Uterus (tissue), 3 donors: ENCODE measurements at regions not wholly inside any gene's neighbourhood (a gene's known extent, or its start where the extent isn't known, plus 50 kb on each side); places are given as distances from the start of the nearest gene placed in this dataset.

Experiments used
- DNase-seq, 2 donors: peaks; one replicate each; pipeline ENCODE4 v3.0.0-alpha.2; 2019 to 2020
- H3K27ac ChIP-seq, 2 donors: fragments of 200-600 bp; sonication (generic); 1 replicate in 1 of 2; 2 replicates in 1 of 2; pipeline ENCODE4 v1.5.1; 2016 to 2018
- H3K27me3 ChIP-seq, 2 donors: fragments of 200-600 bp; sonication (generic); one replicate each; pipeline ENCODE4 v1.5.1; 2018 to 2019; ENCODE audit warnings: control low read depth in 1 of 2
- H3K36me3 ChIP-seq, 2 donors: fragments of 200-600 bp; sonication (generic); one replicate each; pipeline ENCODE4 v1.5.1; 2019; ENCODE audit warnings: control low read depth in 1 of 2
- H3K4me1 ChIP-seq, 2 donors: fragments of 200-600 bp; sonication (generic); one replicate each; pipeline ENCODE4 v1.5.1; 2018 to 2019; ENCODE audit warnings: control low read depth in 1 of 2
- H3K4me3 ChIP-seq, 2 donors: fragments of 200-600 bp; sonication (generic); 1 replicate in 1 of 2; 2 replicates in 1 of 2; pipeline ENCODE4 v1.5.1; 2018 to 2019; ENCODE audit warnings: mild to moderate bottlenecking in 1 of 2
- H3K9me3 ChIP-seq, 2 donors: fragments of 200-600 bp; sonication (generic); one replicate each; pipeline ENCODE4 v1.5.1; 2019; ENCODE audit warnings: control low read depth in 1 of 2
- POLR2A ChIP-seq, 2 donors: fragments of 450-650 bp; IDR thresholded peaks; one replicate each; pipeline ENCODE4 v1.6.1; 2016; ENCODE audit warnings: antibody characterized with exemption in 2 of 2, mild to moderate bottlenecking in 1 of 2, moderate library complexity in 1 of 2
- intact Hi-C: fragments of 100-400 bp; cut with DNase I; formaldehyde crosslinking; loops from one replicate; pipeline ENCODE4 v1.15.1; 2023; ENCODE audit warnings: low total_unique reads
- TF ChIP-seq, protein P1 (sequence below), 4 experiments: fragments of 200-600 bp in 2 of 4; fragments of 450-650 bp in 2 of 4; sonication (generic) in 2 of 4; IDR thresholded peaks; one replicate each; pipeline ENCODE4 v1.5.1; 2016 to 2019; ENCODE audit warnings: antibody characterized with exemption in 4 of 4, mild to moderate bottlenecking in 2 of 4, moderate library complexity in 1 of 4
- donor health status: DM: yes; HTN: yes; CAD: no.

DNA sequence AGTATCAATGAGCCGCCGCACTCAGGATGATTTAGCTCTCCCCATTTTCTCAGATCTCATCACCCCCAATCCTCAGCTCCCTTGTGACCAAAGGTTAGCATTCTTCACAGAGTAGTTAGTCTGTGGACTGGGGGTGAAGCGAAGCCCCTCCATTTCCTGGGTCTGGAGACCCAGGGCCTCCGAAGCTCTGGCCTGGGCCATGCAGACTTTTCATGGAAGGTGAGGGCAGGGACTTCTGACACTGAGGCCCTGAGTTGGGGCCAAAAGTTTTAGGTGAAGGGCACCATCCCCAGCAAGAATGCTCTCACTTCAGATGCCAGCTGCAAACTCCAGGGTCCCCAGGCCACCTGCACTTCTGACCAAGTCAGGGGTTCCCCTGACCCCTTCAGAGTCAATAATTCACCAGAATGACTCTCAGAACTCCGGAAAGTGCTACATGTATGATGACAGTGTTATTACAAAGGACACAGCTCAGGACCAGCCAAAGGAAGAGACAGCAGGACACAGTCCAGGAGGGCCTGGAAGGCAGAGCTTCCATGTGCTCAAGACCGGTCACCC lies 65.7 kb upstream of the DUSP22 start:
- Histone ChIP-seq H3K9me3 (no peaks in the 10 kb centered on the region), H3K36me3 (no peaks in the 10 kb centered on the region), H3K4me1 (no peaks in the 10 kb centered on the region), H3K27ac (no peak overlapping the region), H3K4me3 (no peak overlapping the region), H3K27me3 (no peaks in the 10 kb centered on the region)
- no peak for DNase-seq
- intact Hi-C loops: no loop called here
- TF ChIP-seq POLR2A (IDR thresholded peaks at IDR 0.05): no peak
- TF ChIP-seq, protein P1, sequence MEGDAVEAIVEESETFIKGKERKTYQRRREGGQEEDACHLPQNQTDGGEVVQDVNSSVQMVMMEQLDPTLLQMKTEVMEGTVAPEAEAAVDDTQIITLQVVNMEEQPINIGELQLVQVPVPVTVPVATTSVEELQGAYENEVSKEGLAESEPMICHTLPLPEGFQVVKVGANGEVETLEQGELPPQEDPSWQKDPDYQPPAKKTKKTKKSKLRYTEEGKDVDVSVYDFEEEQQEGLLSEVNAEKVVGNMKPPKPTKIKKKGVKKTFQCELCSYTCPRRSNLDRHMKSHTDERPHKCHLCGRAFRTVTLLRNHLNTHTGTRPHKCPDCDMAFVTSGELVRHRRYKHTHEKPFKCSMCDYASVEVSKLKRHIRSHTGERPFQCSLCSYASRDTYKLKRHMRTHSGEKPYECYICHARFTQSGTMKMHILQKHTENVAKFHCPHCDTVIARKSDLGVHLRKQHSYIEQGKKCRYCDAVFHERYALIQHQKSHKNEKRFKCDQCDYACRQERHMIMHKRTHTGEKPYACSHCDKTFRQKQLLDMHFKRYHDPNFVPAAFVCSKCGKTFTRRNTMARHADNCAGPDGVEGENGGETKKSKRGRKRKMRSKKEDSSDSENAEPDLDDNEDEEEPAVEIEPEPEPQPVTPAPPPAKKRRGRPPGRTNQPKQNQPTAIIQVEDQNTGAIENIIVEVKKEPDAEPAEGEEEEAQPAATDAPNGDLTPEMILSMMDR (IDR thresholded peaks at IDR 0.05): no peak

DNA sequence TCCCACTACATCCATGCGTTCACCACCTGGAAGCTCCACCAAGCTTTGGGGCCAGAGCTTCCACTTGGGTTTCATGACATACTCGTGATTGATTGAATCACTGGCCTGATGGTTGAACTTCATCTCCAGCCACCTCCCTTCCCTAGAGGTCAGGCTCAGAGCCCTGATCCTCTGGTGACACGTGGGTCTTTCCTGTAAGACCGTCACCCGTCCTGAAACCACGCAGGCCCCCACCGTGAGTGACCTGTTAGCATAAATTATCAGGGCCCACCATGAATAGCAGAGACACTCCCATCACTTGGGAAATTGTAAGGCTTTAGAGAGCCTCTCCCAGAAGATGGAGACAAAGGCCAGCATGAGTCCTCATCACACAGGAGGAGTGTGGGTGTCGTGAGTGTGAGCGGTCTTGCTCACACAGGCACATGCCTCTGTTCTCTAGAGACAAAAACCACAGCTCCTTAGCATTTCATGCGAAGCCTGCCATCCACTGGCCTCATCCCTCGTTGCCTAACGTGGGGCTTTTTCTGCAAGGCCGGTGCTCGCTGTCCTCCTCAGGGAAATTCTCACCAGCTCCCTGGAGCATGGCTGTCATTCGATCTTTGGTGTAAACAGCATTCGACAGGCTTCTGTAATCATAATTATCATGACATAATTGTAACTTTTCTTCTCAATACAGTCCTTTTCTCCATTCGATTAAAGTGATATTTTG lies 65.1 kb upstream of the DUSP22 start:
- intact Hi-C loops: no loop called here
- Histone ChIP-seq H3K4me1 (no peaks in the 10 kb centered on the region), H3K27me3 (no peaks in the 10 kb centered on the region), H3K4me3 (no peak overlapping the region), H3K27ac (no peak overlapping the region), H3K9me3 (no peaks in the 10 kb centered on the region), H3K36me3 (no peaks in the 10 kb centered on the region)
- no peak for DNase-seq
- TF ChIP-seq, protein P1 (IDR thresholded peaks at IDR 0.05): no peak
- no peak for TF ChIP-seq POLR2A (IDR thresholded peaks at IDR 0.05)

DNA sequence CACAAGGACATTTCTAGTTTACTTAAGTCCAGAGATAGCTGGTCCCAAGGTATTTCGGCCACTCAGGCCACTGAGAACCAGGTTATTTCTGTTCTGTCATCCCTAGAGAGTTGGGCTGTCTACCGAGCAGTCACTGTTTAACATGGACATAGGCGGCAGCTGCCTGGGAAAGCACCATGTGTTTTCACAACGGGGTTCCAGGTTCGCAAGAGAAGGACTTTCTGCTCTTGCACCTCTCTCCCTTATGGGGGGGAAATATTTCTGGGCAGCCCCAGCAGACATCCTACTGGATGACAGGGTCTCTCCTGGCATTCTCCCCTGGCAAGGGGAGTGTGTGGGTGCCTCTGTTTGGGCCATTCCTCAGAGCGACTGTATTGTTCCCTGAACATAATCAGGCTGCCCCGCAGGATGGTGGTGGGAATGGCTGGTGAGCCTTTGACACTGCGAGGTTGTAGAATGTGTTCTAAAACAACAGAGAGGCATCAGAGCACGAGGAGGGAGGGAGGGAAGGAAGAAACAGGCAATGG lies 64.4 kb upstream of the DUSP22 start:
- TF ChIP-seq POLR2A (IDR thresholded peaks at IDR 0.05): no peak
- Histone ChIP-seq H3K4me3 (no peak overlapping the region), H3K27ac (no peak overlapping the region), H3K36me3 (no peaks in the 10 kb centered on the region), H3K9me3 (no peaks in the 10 kb centered on the region), H3K27me3 (no peaks in the 10 kb centered on the region), H3K4me1 (no peaks in the 10 kb centered on the region)
- intact Hi-C loops: no loop called here
- DNase-seq: no peak

DNA sequence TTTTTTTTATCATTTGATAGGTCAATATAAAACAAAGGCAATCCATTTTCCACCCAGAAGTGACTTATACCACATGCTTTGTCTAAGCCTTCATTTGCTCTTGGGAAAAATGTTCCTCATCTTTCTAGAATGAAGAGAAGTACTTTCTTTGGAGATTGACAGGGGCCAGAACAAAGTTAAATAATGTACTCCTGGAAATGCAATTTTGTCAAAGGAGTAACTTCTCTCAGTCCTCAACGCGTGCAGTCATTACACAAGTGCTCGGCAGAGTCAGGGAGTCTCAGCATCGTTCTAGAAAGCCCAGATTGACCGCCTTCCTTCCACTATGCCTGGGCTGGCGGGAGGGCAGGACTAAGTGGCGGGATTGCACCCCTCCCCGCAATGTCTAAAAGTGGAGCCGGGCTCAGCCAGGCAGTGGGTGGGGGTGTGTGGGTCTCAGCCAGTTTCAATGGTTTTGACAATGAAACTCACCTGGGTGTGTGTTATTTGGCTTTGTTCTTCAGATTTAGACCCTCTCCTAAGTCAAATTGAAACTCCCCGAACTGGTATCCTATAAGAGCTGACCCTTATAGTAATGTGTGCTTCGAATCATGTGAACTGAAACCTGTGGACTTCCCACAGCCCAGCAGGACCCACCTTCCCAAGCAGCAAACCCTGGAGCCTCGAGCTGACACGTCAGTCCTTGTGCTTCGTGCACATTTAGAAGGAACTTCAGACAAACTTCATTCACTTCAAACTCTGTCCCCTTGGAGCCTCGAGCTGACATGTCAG lies 63.2 kb upstream of the DUSP22 start:
- intact Hi-C loops: no loop called here
- no peak for DNase-seq
- H3K4me3 ChIP-seq: no peak overlapping the region
- no peaks in the 10 kb centered on the region for H3K27me3 ChIP-seq
- no peaks in the 10 kb centered on the region for H3K4me1 ChIP-seq
- H3K36me3 ChIP-seq: no peaks in the 10 kb centered on the region
- no peak for TF ChIP-seq POLR2A (IDR thresholded peaks at IDR 0.05)
- TF ChIP-seq, protein P1 (IDR thresholded peaks at IDR 0.05): no peak
- no peak overlapping the region for H3K27ac ChIP-seq
- H3K9me3 ChIP-seq: no peaks in the 10 kb centered on the region

DNA sequence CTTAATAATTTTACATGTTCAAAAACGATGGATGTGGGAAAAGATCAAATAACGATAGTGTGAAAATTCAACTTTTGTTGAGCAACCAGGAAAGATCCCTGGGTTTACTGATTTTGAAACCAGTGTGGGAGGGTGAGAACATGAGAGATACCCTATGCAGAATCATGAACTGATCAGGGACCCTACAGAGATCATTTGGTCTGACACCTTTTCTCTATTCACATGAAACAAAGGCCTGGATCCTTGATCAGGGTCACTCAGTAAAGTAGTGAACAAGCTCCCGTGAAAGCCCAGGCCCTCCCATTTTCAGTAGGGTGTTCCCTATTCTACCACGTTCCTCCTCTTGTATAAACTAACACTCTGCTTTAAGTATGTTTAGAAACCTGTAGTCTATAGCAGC lies 60.5 kb upstream of the DUSP22 start:
- no peak overlapping the region for H3K4me3 ChIP-seq
- intact Hi-C loops: no loop called here
- no peak for DNase-seq
- H3K36me3 ChIP-seq: no peaks in the 10 kb centered on the region
- H3K27me3 ChIP-seq: no peaks in the 10 kb centered on the region
- H3K4me1 ChIP-seq: no peaks in the 10 kb centered on the region
- no peak for TF ChIP-seq POLR2A (IDR thresholded peaks at IDR 0.05)
- TF ChIP-seq, protein P1 (IDR thresholded peaks at IDR 0.05): no peak
- no peak overlapping the region for H3K27ac ChIP-seq
- H3K9me3 ChIP-seq: no peaks in the 10 kb centered on the region
